Activated naive CD4-positive, alpha-beta T cell treated with anti-CD3 and anti-CD28 coated beads, Interleukin-2, amount 50 U/mL, for 24 hours (primary cell): ENCODE measurements at regions not wholly inside any gene's neighbourhood (a gene's known extent, or its start where the extent isn't known, plus 50 kb on each side); places are given as distances from the start of the nearest gene placed in this dataset.

Experiments used
- H3K27ac Mint-ChIP-seq: one replicate; pipeline ENCODE4 v1.8.0; 2021; ENCODE audit warnings: mild to moderate bottlenecking, mixed read lengths
- H3K27me3 Mint-ChIP-seq: one replicate; pipeline ENCODE4 v1.8.0; 2021; ENCODE audit warnings: mixed read lengths
- H3K36me3 Mint-ChIP-seq: one replicate; pipeline ENCODE4 v1.8.0; 2021; ENCODE audit warnings: mixed read lengths
- H3K4me1 Mint-ChIP-seq: one replicate; pipeline ENCODE4 v1.8.0; 2021; ENCODE audit warnings: mixed read lengths
- H3K4me3 Mint-ChIP-seq: one replicate; pipeline ENCODE4 v1.8.0; 2021; ENCODE audit warnings: mild to moderate bottlenecking, mixed read lengths
- H3K9me3 Mint-ChIP-seq: one replicate; pipeline ENCODE4 v1.8.0; 2021; ENCODE audit warnings: mixed read lengths

- no peak overlapping the region for H3K4me3 Mint-ChIP-seq
- no peaks in the 10 kb centered on the region for H3K36me3 Mint-ChIP-seq
- peaks cover 1% of the 10 kb centered on the region for H3K27me3 Mint-ChIP-seq
- H3K27ac Mint-ChIP-seq = no peak overlapping the region
- no peaks in the 10 kb centered on the region for H3K9me3 Mint-ChIP-seq
- H3K4me1 Mint-ChIP-seq = no peaks in the 10 kb centered on the region
These were observed 246.9 kb downstream of the TLR4 start for GRCh38 chr9:117951127-117951526.

GRCh38 chr9:117952581-117952980 lies 248.4 kb downstream of the TLR4 start:
- H3K27ac Mint-ChIP-seq = no peak overlapping the region

GRCh38 chr9:117957267-117957666 lies 253.1 kb downstream of the TLR4 start:
- H3K4me1 Mint-ChIP-seq = no peaks in the 10 kb centered on the region

More at GRCh38 chr9:117952581-117952980, 248.4 kb downstream of the TLR4 start:
- no peaks in the 10 kb centered on the region for H3K9me3 Mint-ChIP-seq
- peaks cover 1% of the 10 kb centered on the region for H3K27me3 Mint-ChIP-seq
- no peak overlapping the region for H3K4me3 Mint-ChIP-seq
- no peaks in the 10 kb centered on the region for H3K4me1 Mint-ChIP-seq
- H3K36me3 Mint-ChIP-seq = no peaks in the 10 kb centered on the region

GRCh38 chr9:117958726-117959125 lies 254.5 kb downstream of the TLR4 start:
- H3K9me3 Mint-ChIP-seq = no peaks in the 10 kb centered on the region
- no peaks in the 10 kb centered on the region for H3K36me3 Mint-ChIP-seq
- peaks cover 1% of the 10 kb centered on the region for H3K27me3 Mint-ChIP-seq
- H3K4me1 Mint-ChIP-seq = no peaks in the 10 kb centered on the region
- H3K27ac Mint-ChIP-seq = no peak overlapping the region
- H3K4me3 Mint-ChIP-seq = no peak overlapping the region

More at GRCh38 chr9:117957267-117957666, 253.1 kb downstream of the TLR4 start:
- Mint-ChIP-seq H3K4me3 (no peak overlapping the region), H3K36me3 (no peaks in the 10 kb centered on the region), H3K27ac (no peak overlapping the region), H3K27me3 (peaks cover 1% of the 10 kb centered on the region), H3K9me3 (no peaks in the 10 kb centered on the region)

- peaks cover 4% of the 10 kb centered on the region for H3K9me3 Mint-ChIP-seq
- no peak overlapping the region for H3K4me3 Mint-ChIP-seq
- H3K27ac Mint-ChIP-seq = no peak overlapping the region
- H3K27me3 Mint-ChIP-seq = peaks cover 3% of the 10 kb centered on the region
- no peaks in the 10 kb centered on the region for H3K4me1 Mint-ChIP-seq
- H3K36me3 Mint-ChIP-seq = no peaks in the 10 kb centered on the region
These were observed 259.4 kb downstream of the TLR4 start for GRCh38 chr9:117963493-117964090.

- Mint-ChIP-seq H3K4me1 (no peaks in the 10 kb centered on the region), H3K9me3 (peaks cover 4% of the 10 kb centered on the region), H3K4me3 (no peak overlapping the region), H3K27ac (no peak overlapping the region), H3K36me3 (no peaks in the 10 kb centered on the region), H3K27me3 (peaks cover 5% of the 10 kb centered on the region)
These were observed 266.3 kb downstream of the TLR4 start for GRCh38 chr9:117970276-117971050.

GRCh38 chr9:117974108-117974507 lies 269.9 kb downstream of the TLR4 start:
- H3K36me3 Mint-ChIP-seq = no peaks in the 10 kb centered on the region
- no peak overlapping the region for H3K4me3 Mint-ChIP-seq
- H3K27ac Mint-ChIP-seq = no peak overlapping the region
- H3K9me3 Mint-ChIP-seq = no peaks in the 10 kb centered on the region
- no peaks in the 10 kb centered on the region for H3K4me1 Mint-ChIP-seq
- H3K27me3 Mint-ChIP-seq = peaks cover 2% of the 10 kb centered on the region

GRCh38 chr9:117979914-117980313 lies 275.7 kb downstream of the TLR4 start:
- H3K9me3 Mint-ChIP-seq = no peaks in the 10 kb centered on the region
- H3K27ac Mint-ChIP-seq = no peak overlapping the region
- no peaks in the 10 kb centered on the region for H3K4me1 Mint-ChIP-seq
- peaks cover 5% of the 10 kb centered on the region for H3K27me3 Mint-ChIP-seq
- no peak overlapping the region for H3K4me3 Mint-ChIP-seq
- no peaks in the 10 kb centered on the region for H3K36me3 Mint-ChIP-seq

- peaks cover 1% of the 10 kb centered on the region for H3K27me3 Mint-ChIP-seq
- no peaks in the 10 kb centered on the region for H3K36me3 Mint-ChIP-seq
- no peaks in the 10 kb centered on the region for H3K4me1 Mint-ChIP-seq
- H3K9me3 Mint-ChIP-seq = no peaks in the 10 kb centered on the region
- no peak overlapping the region for H3K4me3 Mint-ChIP-seq
- no peak overlapping the region for H3K27ac Mint-ChIP-seq
These were observed 283.7 kb downstream of the TLR4 start for GRCh38 chr9:117987945-117988344.

- H3K4me1 Mint-ChIP-seq = no peaks in the 10 kb centered on the region
- H3K36me3 Mint-ChIP-seq = no peaks in the 10 kb centered on the region
- H3K27me3 Mint-ChIP-seq = peaks cover 5% of the 10 kb centered on the region
- no peak overlapping the region for H3K4me3 Mint-ChIP-seq
- H3K27ac Mint-ChIP-seq = no peak overlapping the region
- H3K9me3 Mint-ChIP-seq = no peaks in the 10 kb centered on the region
These were observed 287.8 kb downstream of the TLR4 start for GRCh38 chr9:117992006-117992405.

- Mint-ChIP-seq H3K36me3 (no peaks in the 10 kb centered on the region), H3K27ac (no peak overlapping the region), H3K4me3 (no peak overlapping the region), H3K4me1 (no peaks in the 10 kb centered on the region), H3K9me3 (no peaks in the 10 kb centered on the region), H3K27me3 (peaks cover 3% of the 10 kb centered on the region)
These were observed 296.4 kb downstream of the TLR4 start for GRCh38 chr9:118000581-118000980.

GRCh38 chr9:118003240-118003639 lies 299.0 kb downstream of the TLR4 start:
- Mint-ChIP-seq H3K4me1 (no peaks in the 10 kb centered on the region), H3K36me3 (no peaks in the 10 kb centered on the region), H3K27me3 (peaks cover 3% of the 10 kb centered on the region), H3K27ac (no peak overlapping the region), H3K4me3 (no peak overlapping the region), H3K9me3 (no peaks in the 10 kb centered on the region)

GRCh38 chr9:118008246-118008645 lies 304.0 kb downstream of the TLR4 start:
- Mint-ChIP-seq H3K27ac (no peak overlapping the region), H3K4me1 (no peaks in the 10 kb centered on the region), H3K9me3 (no peaks in the 10 kb centered on the region), H3K27me3 (no peaks in the 10 kb centered on the region), H3K36me3 (no peaks in the 10 kb centered on the region), H3K4me3 (no peak overlapping the region)

GRCh38 chr9:118009614-118010013 lies 305.4 kb downstream of the TLR4 start:
- Mint-ChIP-seq H3K27me3 (peaks cover 2% of the 10 kb centered on the region), H3K27ac (no peak overlapping the region)

GRCh38 chr9:118017607-118018122 lies 313.5 kb downstream of the TLR4 start:
- peaks cover 4% of the 10 kb centered on the region for H3K27me3 Mint-ChIP-seq

More at GRCh38 chr9:118009614-118010013, 305.4 kb downstream of the TLR4 start:
- Mint-ChIP-seq H3K4me3 (no peak overlapping the region), H3K9me3 (no peaks in the 10 kb centered on the region), H3K36me3 (no peaks in the 10 kb centered on the region), H3K4me1 (no peaks in the 10 kb centered on the region)

GRCh38 chr9:118023644-118024043 lies 319.4 kb downstream of the TLR4 start:
- Mint-ChIP-seq H3K36me3 (no peaks in the 10 kb centered on the region), H3K9me3 (no peaks in the 10 kb centered on the region), H3K27ac (no peak overlapping the region), H3K4me3 (no peak overlapping the region), H3K27me3 (no peaks in the 10 kb centered on the region), H3K4me1 (no peaks in the 10 kb centered on the region)

More at GRCh38 chr9:118017607-118018122, 313.5 kb downstream of the TLR4 start:
- peaks cover 10% of the 10 kb centered on the region for H3K9me3 Mint-ChIP-seq
- no peak overlapping the region for H3K4me3 Mint-ChIP-seq
- no peaks in the 10 kb centered on the region for H3K36me3 Mint-ChIP-seq
- no peaks in the 10 kb centered on the region for H3K4me1 Mint-ChIP-seq
- H3K27ac Mint-ChIP-seq = no peak overlapping the region
